GM19351 (cell line): ENCODE measurements at regions not wholly inside any gene's neighbourhood (a gene's known extent, or its start where the extent isn't known, plus 50 kb on each side); places are given as distances from the start of the nearest gene placed in this dataset.
"Not testable (repeated sequence)": the region's sequence is repeated elsewhere in the genome, so short reads cannot be mapped to it uniquely, and the experiment has no call there.

ENCODE experiments used
- ATAC-seq: cut with Tn5 transposase; IDR thresholded peaks from one replicate; pipeline ENCODE4 v1.9.1; 2021; ENCODE audit warnings: mild to moderate bottlenecking, moderate library complexity; ENCODE audit not compliant: unreplicated experiment

- not testable (repeated sequence) for ATAC-seq
Observed at GRCh38 chr2:111439237-111439636, 318.5 kb downstream of the BCL2L11 start.

- ATAC-seq, result not testable (repeated sequence)
Observed at GRCh38 chr2:111441614-111442013, 320.9 kb downstream of the BCL2L11 start.

GRCh38 chr2:111442767-111443454 is 322.2 kb downstream of the BCL2L11 start:
- not testable (repeated sequence) for ATAC-seq

GRCh38 chr2:111444516-111444915 is 323.8 kb downstream of the BCL2L11 start:
- not testable (repeated sequence) for ATAC-seq

- not testable (repeated sequence) for ATAC-seq
Observed at GRCh38 chr2:111445191-111445929, 324.6 kb downstream of the BCL2L11 start.

- ATAC-seq, result not testable (repeated sequence)
Observed at GRCh38 chr2:111445941-111446340, 325.2 kb downstream of the BCL2L11 start.

GRCh38 chr2:111447482-111447881 is 326.8 kb downstream of the BCL2L11 start:
- not testable (repeated sequence) for ATAC-seq

GRCh38 chr2:111448796-111449195 is 328.1 kb downstream of the BCL2L11 start:
- not testable (repeated sequence) for ATAC-seq

GRCh38 chr2:111450526-111450925 is 329.8 kb downstream of the BCL2L11 start:
- ATAC-seq, result not testable (repeated sequence)

- peak; percentile 21 for ATAC-seq
Observed at GRCh38 chr2:111451692-111452199, 331.0 kb downstream of the BCL2L11 start.

- peak; percentile 50 for ATAC-seq
Observed at GRCh38 chr2:111452208-111452607, 331.5 kb downstream of the BCL2L11 start.

GRCh38 chr2:111453308-111453707 is 332.6 kb downstream of the BCL2L11 start:
- not testable (repeated sequence) for ATAC-seq

- ATAC-seq, result not testable (repeated sequence)
Observed at GRCh38 chr2:111453816-111454215, 333.1 kb downstream of the BCL2L11 start.

GRCh38 chr2:111454404-111454803 is 333.7 kb downstream of the BCL2L11 start:
- peak; percentile 76 for ATAC-seq

GRCh38 chr2:111455016-111456015 is 334.6 kb downstream of the BCL2L11 start:
- not testable (repeated sequence) for ATAC-seq

GRCh38 chr2:111457191-111457590 is 336.5 kb downstream of the BCL2L11 start:
- ATAC-seq, result not testable (repeated sequence)

GRCh38 chr2:111460901-111461300 is 340.2 kb downstream of the BCL2L11 start:
- ATAC-seq, result not testable (repeated sequence)

- ATAC-seq, result not testable (repeated sequence)
Observed at GRCh38 chr2:111461831-111462230, 341.1 kb downstream of the BCL2L11 start.

GRCh38 chr2:111462572-111462971 is 341.9 kb downstream of the BCL2L11 start:
- ATAC-seq, result not testable (repeated sequence)

- ATAC-seq, result not testable (repeated sequence)
Observed at GRCh38 chr2:111463238-111463848, 342.6 kb downstream of the BCL2L11 start.
